Ovary (tissue), 3 donors: ENCODE measurements at regions not wholly inside any gene's neighbourhood (a gene's known extent, or its start where the extent isn't known, plus 50 kb on each side); places are given as distances from the start of the nearest gene placed in this dataset.

Source experiments
- POLR2A ChIP-seq: fragments of 450-650 bp; IDR thresholded peaks from one replicate; pipeline ENCODE4 v1.6.1; 2017; ENCODE audit warnings: antibody characterized with exemption, mild to moderate bottlenecking, moderate library complexity
- TF ChIP-seq, protein P1 (sequence below), 3 donors: fragments of 450-650 bp in 2 of 3; fragments of 200-600 bp in 1 of 3; IDR thresholded peaks; one replicate each; pipeline versions ENCODE4 v1.5.1 to v1.8.0; 2016 to 2022; ENCODE audit warnings: antibody characterized with exemption in 3 of 3, mild to moderate bottlenecking in 1 of 3
- donor health status: DM: no; HTN: no; CAD: no.

DNA sequence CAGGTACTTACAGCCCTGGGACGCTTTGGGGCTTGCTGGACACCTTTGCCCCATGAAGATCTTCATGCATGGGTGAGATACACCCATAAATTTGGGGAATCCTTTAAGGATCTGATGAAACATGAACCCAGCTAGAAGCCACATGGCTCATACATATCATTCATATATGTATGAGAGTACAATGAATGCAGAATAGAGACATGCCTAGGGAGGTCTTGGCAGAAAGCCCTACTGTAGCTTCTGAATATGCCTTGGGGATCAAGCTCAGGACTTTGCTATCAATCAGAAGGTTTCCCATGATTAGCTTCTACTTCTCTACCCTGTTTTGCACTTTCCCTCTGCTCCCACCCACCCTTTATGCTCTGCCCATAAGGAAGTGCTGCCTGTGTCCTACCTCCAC lies 368.4 kb downstream of the LPIN1 start:
- TF ChIP-seq, protein P1, sequence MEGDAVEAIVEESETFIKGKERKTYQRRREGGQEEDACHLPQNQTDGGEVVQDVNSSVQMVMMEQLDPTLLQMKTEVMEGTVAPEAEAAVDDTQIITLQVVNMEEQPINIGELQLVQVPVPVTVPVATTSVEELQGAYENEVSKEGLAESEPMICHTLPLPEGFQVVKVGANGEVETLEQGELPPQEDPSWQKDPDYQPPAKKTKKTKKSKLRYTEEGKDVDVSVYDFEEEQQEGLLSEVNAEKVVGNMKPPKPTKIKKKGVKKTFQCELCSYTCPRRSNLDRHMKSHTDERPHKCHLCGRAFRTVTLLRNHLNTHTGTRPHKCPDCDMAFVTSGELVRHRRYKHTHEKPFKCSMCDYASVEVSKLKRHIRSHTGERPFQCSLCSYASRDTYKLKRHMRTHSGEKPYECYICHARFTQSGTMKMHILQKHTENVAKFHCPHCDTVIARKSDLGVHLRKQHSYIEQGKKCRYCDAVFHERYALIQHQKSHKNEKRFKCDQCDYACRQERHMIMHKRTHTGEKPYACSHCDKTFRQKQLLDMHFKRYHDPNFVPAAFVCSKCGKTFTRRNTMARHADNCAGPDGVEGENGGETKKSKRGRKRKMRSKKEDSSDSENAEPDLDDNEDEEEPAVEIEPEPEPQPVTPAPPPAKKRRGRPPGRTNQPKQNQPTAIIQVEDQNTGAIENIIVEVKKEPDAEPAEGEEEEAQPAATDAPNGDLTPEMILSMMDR (IDR thresholded peaks at IDR 0.05): no peak
- TF ChIP-seq POLR2A: no peak
